Mucosa of descending colon (tissue), 3 donors: ENCODE measurements at regions not wholly inside any gene's neighbourhood (a gene's known extent, or its start where the extent isn't known, plus 50 kb on each side); places are given as distances from the start of the nearest gene placed in this dataset.

Experiments
- ATAC-seq: fragments of 200-7000 bp; cut with Tn5 transposase; one replicate; pipeline ENCODE4 v1.9.1; 2020; ENCODE audit warnings: mild to moderate bottlenecking, moderate library complexity
- DNase-seq, 3 donors: peaks; one replicate each; pipeline ENCODE4 v3.0.0-alpha.2; 2020
- H3K36me3 ChIP-seq: fragments of 200-600 bp; one replicate; pipeline ENCODE4 v1.8.0; 2021; ENCODE audit warnings: low read depth, mild to moderate bottlenecking
- H3K4me1 ChIP-seq: fragments of 200-600 bp; one replicate; pipeline ENCODE4 v1.8.0; 2021; ENCODE audit warnings: low read depth, mild to moderate bottlenecking
- H3K4me3 ChIP-seq: fragments of 200-600 bp; one replicate; pipeline ENCODE4 v1.8.0; 2021; ENCODE audit warnings: mild to moderate bottlenecking
- H3K9me3 ChIP-seq: fragments of 200-600 bp; one replicate; pipeline ENCODE4 v1.8.0; 2021; ENCODE audit warnings: mild to moderate bottlenecking
- CTCF ChIP-seq: fragments of 200-600 bp; IDR thresholded peaks from one replicate; pipeline ENCODE4 v1.8.0; 2022; ENCODE audit warnings: antibody characterized with exemption, mild to moderate bottlenecking
- intact Hi-C, 2 donors: fragments of 100-400 bp; cut with DNase I in 1 of 2; cut with micrococcal nuclease in 1 of 2; formaldehyde crosslinking; loops; one replicate each; pipeline versions ENCODE4 v1.11.0 to v1.11.1; 2022; cut with DNase I, micrococcal nuclease
- donor health status: DM: no; HTN: no; CAD: no; lungs with moderate emphysema.
- donor health status: DM: no; HTN: no; CAD: no.
- donor health status: DM: no; HTN: yes; CAD: no.

GRCh38 chr5:103962023-103962422, 399.4 kb upstream of the NUDT12 start:
- intact Hi-C loops = no loop called here
- ATAC-seq = no peak
- no peaks in the 10 kb centered on the region for H3K4me1 ChIP-seq
- DNase-seq = no peak
- no peak overlapping the region for H3K4me3 ChIP-seq
- H3K36me3 ChIP-seq = no peaks in the 10 kb centered on the region
- H3K9me3 ChIP-seq = peaks cover 5% of the 10 kb centered on the region
- no peak for TF ChIP-seq CTCF

GRCh38 chr5:103953601-103954382, 391.2 kb upstream of the NUDT12 start:
- Histone ChIP-seq H3K4me3 (no peak overlapping the region), H3K4me1 (no peaks in the 10 kb centered on the region), H3K36me3 (no peaks in the 10 kb centered on the region), H3K9me3 (no peaks in the 10 kb centered on the region)
- DNase-seq (no peak), ATAC-seq (no peak)
- TF ChIP-seq CTCF = no peak
- intact Hi-C loops = no loop called here

- no peaks in the 10 kb centered on the region for H3K36me3 ChIP-seq
- DNase-seq (no peak), ATAC-seq (no peak)
- intact Hi-C loops = no loop called here
- H3K4me3 ChIP-seq = no peak overlapping the region
- no peaks in the 10 kb centered on the region for H3K4me1 ChIP-seq
- no peaks in the 10 kb centered on the region for H3K9me3 ChIP-seq
- no peak for TF ChIP-seq CTCF
These were observed 389.2 kb upstream of the NUDT12 start for GRCh38 chr5:103951776-103952175.

- intact Hi-C loops = no loop called here
- Histone ChIP-seq H3K4me1 (no peaks in the 10 kb centered on the region), H3K9me3 (no peaks in the 10 kb centered on the region), H3K4me3 (no peak overlapping the region), H3K36me3 (no peaks in the 10 kb centered on the region)
- ATAC-seq (no peak), DNase-seq (no peak)
- TF ChIP-seq CTCF = no peak
These were observed 380.6 kb upstream of the NUDT12 start for GRCh38 chr5:103943230-103943629.

- TF ChIP-seq CTCF = no peak
- intact Hi-C loops = no loop called here
- Histone ChIP-seq H3K9me3 (no peaks in the 10 kb centered on the region), H3K4me1 (no peaks in the 10 kb centered on the region), H3K36me3 (no peaks in the 10 kb centered on the region), H3K4me3 (no peak overlapping the region)
- DNase-seq (no peak), ATAC-seq (no peak)
These were observed 380.1 kb upstream of the NUDT12 start for GRCh38 chr5:103942587-103943186.
